ENCODE measurements at regions not wholly inside any gene's neighbourhood (a gene's known extent, or its start where the extent isn't known, plus 50 kb on each side); places are given as distances from the start of the nearest gene placed in this dataset.
"Not testable (repeated sequence)": the region's sequence is repeated elsewhere in the genome, so short reads cannot be mapped to it uniquely, and the experiment has no call there.

DNA sequence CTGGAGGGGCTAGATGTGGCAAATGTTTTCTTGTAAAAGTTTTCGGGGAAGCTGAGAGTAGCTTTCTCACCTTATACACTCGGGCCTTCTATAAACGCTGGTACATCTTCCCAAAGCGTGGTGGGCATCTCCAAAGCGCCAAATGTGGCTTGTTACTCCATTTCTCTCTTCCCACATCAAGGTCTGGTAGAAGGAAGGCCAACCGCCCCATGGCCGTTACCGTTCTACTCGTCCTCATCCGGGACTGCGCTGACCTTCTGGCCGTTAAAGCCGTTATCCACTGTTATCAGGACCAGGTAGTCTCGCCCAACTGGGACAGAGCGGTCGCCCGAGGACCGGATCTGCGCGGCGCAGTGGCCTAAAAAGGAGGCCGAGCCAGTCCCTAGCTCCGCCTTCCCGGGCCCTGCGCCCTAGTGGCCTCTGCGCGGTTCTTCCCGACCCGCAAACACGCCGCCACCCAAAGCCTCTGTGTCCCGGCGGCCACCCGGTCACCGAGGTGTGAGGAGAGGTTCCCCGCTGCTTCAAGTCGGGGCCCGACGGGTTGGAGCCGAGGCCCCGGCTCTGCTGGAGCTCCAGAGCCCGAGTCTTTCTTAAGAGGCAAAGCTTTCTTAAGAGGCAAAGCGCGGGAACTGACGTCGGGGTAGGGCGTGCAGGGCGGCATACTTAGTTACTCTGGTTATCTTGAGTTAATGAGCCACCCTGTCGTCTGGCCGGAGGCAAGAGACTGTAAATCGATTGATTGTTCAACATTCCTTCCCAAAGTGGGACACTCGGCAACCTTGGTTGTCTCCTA, 90.5 kb downstream of the GPX5 start:
- ATAC-seq (no peak), DNase-seq (no peak)
- no peak overlapping the region for H3K27ac ChIP-seq
- no peaks in the 10 kb centered on the region for H3K36me3 ChIP-seq
- intact Hi-C loops (cut with DNase I): no loop called here
- peaks cover 0 to 23% of the 10 kb centered on the region in 2 donors for H3K27me3 ChIP-seq
- no peaks in the 10 kb centered on the region for H3K9me3 ChIP-seq
- no peak overlapping the region for H3K4me3 ChIP-seq
- H3K4me1 ChIP-seq: no peaks in the 10 kb centered on the region
- TF ChIP-seq, protein P1, sequence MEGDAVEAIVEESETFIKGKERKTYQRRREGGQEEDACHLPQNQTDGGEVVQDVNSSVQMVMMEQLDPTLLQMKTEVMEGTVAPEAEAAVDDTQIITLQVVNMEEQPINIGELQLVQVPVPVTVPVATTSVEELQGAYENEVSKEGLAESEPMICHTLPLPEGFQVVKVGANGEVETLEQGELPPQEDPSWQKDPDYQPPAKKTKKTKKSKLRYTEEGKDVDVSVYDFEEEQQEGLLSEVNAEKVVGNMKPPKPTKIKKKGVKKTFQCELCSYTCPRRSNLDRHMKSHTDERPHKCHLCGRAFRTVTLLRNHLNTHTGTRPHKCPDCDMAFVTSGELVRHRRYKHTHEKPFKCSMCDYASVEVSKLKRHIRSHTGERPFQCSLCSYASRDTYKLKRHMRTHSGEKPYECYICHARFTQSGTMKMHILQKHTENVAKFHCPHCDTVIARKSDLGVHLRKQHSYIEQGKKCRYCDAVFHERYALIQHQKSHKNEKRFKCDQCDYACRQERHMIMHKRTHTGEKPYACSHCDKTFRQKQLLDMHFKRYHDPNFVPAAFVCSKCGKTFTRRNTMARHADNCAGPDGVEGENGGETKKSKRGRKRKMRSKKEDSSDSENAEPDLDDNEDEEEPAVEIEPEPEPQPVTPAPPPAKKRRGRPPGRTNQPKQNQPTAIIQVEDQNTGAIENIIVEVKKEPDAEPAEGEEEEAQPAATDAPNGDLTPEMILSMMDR (IDR thresholded peaks at IDR 0.05): no peak
- TF ChIP-seq POLR2A (IDR thresholded peaks at IDR 0.05): no peak
- 26% methylated on average over 31 of the region's 52 CpGs for WGBS (ENCODE audit: insufficient coverage, low coverage, low lambda C conversion rate, missing lambda C conversion rate)

DNA sequence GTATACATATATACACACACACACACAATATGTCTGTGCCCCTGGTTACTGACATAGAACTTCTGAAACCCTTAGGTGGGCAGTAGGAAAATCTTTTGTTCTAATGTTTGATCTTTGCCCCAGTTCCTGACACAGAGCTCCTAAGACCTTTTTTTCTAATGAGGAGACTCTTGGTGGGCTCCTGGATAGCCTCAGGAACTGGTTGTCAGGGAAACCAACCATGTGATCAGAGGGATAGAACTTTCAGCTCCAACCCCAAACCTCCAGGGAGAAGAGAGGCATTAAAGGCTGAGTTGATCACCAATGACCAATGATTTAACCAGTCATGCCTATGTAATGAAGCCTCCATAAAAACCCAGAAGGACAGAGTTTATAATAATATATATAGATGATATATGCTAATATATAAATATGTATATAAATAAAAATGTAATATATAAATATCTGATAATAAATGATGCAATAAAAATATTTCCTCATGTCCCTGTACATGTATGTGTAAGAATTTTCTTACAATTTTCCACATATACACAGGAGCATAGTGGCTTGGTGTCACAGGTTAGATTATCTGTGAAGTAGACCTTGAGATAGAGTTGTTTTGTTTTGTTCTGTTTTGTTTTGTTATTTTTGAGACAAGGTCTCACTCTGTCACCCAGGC, 93.3 kb downstream of the GPX5 start:
- Histone ChIP-seq H3K4me1 (no peaks in the 10 kb centered on the region), H3K27me3 (peaks cover 0 to 23% of the 10 kb centered on the region in 2 donors)
- DNase-seq: no peak

GRCh38 chr6:28621268-28621667, 95.6 kb downstream of the GPX5 start:
- H3K27me3 ChIP-seq: peaks cover 0 to 14% of the 10 kb centered on the region in 2 donors
- WGBS (ENCODE audit: insufficient coverage, low coverage, low lambda C conversion rate, missing lambda C conversion rate): 55% methylated on average over 10 of the region's 22 CpGs
- DNase-seq; H3K4me3 ChIP-seq; H3K27ac ChIP-seq; H3K9me3 ChIP-seq; H3K36me3 ChIP-seq; ATAC-seq; intact Hi-C loops (cut with DNase I); H3K4me1 ChIP-seq: not testable (repeated sequence)

More for the DNA sequence above, 93.3 kb downstream of the GPX5 start:
- ATAC-seq: no peak
- intact Hi-C loops (cut with DNase I): no loop called here
- TF ChIP-seq, protein P1 (IDR thresholded peaks at IDR 0.05): no peak
- H3K36me3 ChIP-seq: no peaks in the 10 kb centered on the region
- no peak overlapping the region for H3K27ac ChIP-seq
- no peaks in the 10 kb centered on the region for H3K9me3 ChIP-seq
- no peak overlapping the region for H3K4me3 ChIP-seq

GRCh38 chr6:28623242-28623641, 97.6 kb downstream of the GPX5 start:
- H3K4me1 ChIP-seq; H3K4me3 ChIP-seq; intact Hi-C loops (cut with DNase I); H3K27me3 ChIP-seq; DNase-seq; H3K36me3 ChIP-seq; H3K27ac ChIP-seq; ATAC-seq; H3K9me3 ChIP-seq: not testable (repeated sequence)
- 67% methylated on average over 3 of the region's 3 CpGs for WGBS (ENCODE audit: insufficient coverage, low coverage, low lambda C conversion rate, missing lambda C conversion rate)

DNA sequence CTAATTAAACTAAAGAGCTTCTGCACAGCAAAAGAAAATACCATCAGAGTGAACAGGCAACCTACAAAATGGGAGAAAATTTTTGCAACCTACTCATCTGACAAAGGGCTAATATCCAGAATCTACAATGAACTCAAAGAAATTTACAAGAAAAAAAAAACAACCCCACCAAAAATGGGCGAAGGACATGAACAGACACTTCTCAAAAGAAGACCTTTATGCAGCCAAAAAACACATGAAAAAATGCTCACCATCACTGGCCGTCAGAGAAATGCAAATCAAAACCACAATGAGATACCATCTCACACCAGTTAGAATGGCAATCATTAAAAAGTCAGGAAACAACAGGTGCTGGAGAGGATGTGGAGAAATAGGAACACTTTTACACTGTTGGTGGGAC, 100.7 kb downstream of the GPX5 start:
- H3K27ac ChIP-seq; H3K36me3 ChIP-seq; H3K9me3 ChIP-seq; H3K4me3 ChIP-seq; H3K27me3 ChIP-seq; ATAC-seq; H3K4me1 ChIP-seq; intact Hi-C loops (cut with DNase I); DNase-seq: not testable (repeated sequence)
- WGBS (ENCODE audit: insufficient coverage, low coverage, low lambda C conversion rate, missing lambda C conversion rate): 47% methylated on average over 2 of the region's 2 CpGs

DNA sequence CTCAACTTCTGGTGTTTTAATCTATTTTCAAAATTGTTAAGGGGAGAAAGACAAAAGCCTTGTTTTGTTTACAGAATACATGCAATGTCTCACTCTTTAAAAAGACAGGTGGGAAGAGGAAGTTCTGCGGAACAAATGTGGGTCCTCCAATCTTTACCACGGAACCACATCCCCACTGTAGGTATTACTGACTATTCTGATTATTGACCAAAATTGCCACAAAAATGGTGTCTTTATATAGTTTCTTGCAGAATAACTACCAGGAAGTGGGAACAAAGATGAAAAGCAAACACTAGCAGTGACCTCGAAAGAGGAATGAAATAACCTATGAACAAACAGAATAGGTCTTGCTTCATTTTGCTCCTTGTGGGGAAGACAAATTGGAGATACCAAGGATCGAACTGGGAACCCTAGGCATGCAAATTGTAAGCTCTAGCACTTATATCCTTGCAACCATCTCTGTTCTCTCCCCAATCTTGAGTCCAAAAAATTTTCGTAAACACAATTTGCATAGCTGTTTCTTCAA, 106.7 kb downstream of the GPX5 start:
- Histone ChIP-seq H3K4me1 (peaks cover 0 to 9% (median 3%) of the 10 kb centered on the region in 4 donors), H3K27ac (no peak overlapping the region), H3K9me3 (no peaks in the 10 kb centered on the region), H3K27me3 (peaks cover 0 to 17% of the 10 kb centered on the region in 2 donors), H3K4me3 (no peak overlapping the region), H3K36me3 (no peaks in the 10 kb centered on the region)
- TF ChIP-seq, protein P1 (IDR thresholded peaks at IDR 0.05): no peak
- TF ChIP-seq POLR2A (IDR thresholded peaks at IDR 0.05): no peak
- no peak for ATAC-seq
- WGBS (ENCODE audit: insufficient coverage, low coverage, low lambda C conversion rate, missing lambda C conversion rate): 62% methylated on average over 5 of the region's 5 CpGs
- intact Hi-C loops (cut with DNase I): no loop called here
- DNase-seq: no peak

Data from right lobe of liver (tissue), 6 donors.